IPS-11a (cell line): ENCODE measurements at regions not wholly inside any gene's neighbourhood (a gene's known extent, or its start where the extent isn't known, plus 50 kb on each side); places are given as distances from the start of the nearest gene placed in this dataset.

ENCODE experiments used
- H3K4me3 ChIP-seq: one replicate; pipeline ENCODE4 v1.5.1; 2013; ENCODE audit warnings: low read depth, low read length, control low read depth

- no peak overlapping the region for H3K4me3 ChIP-seq
These were observed 70.6 kb upstream of the TCF21 start for GRCh38 chr6:133818320-133818719.

- H3K4me3 ChIP-seq = no peak overlapping the region
These were observed 68.7 kb upstream of the TCF21 start for GRCh38 chr6:133820208-133820607.

GRCh38 chr6:133827766-133828165 lies 61.1 kb upstream of the TCF21 start:
- no peak overlapping the region for H3K4me3 ChIP-seq

- no peak overlapping the region for H3K4me3 ChIP-seq
These were observed 55.0 kb upstream of the TCF21 start for GRCh38 chr6:133833949-133834359.

- no peak overlapping the region for H3K4me3 ChIP-seq
These were observed 54.3 kb upstream of the TCF21 start for GRCh38 chr6:133834472-133835170.

GRCh38 chr6:133835901-133836300 lies 53.0 kb upstream of the TCF21 start:
- no peak overlapping the region for H3K4me3 ChIP-seq

GRCh38 chr6:133837801-133838349 lies 51.0 kb upstream of the TCF21 start:
- peak overlapping the region; percentile 37 for H3K4me3 ChIP-seq
